Amniotic stem cell (primary cell): ENCODE measurements at regions not wholly inside any gene's neighbourhood (a gene's known extent, or its start where the extent isn't known, plus 50 kb on each side); places are given as distances from the start of the nearest gene placed in this dataset.
A peak's percentile ranks its signal among the peaks of the same experiment; 100 is the strongest.

Source experiments
- DNase-seq: peaks from one replicate; lab custom pipeline; 2025; lab: John Stamatoyannopoulos, UW

GRCh38 chr9:107431461-107431860, 58.1 kb downstream of the KLF4 start:
- DNase-seq: no peak

DNA sequence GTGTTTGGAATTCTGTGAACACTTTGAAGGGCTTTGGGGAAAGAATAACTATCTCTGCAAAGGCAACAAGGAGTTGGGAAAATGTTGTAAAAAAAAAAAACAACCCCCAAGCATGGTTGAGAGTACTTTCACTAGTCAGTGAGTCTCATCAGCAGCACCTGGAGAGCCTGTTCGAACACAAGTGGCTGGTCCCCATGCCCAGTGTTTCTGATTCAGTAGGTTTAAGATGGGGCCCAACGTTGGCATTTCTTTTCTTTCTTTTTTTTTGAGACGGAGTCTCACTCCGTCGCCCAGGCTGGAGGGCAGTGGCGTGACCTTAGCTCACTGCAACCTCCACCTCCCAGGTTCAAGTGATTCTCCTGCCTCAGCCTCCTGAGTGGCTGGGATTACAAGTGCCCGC, 59.5 kb downstream of the KLF4 start:
- no peak for DNase-seq

- DNase-seq: no peak
Measured at GRCh38 chr9:107426126-107426525, 63.4 kb downstream of the KLF4 start.

- peak; percentile 2 for DNase-seq
Measured at GRCh38 chr9:107425101-107426025, 64.2 kb downstream of the KLF4 start.

- DNase-seq: no peak
Measured at GRCh38 chr9:107423540-107423939, 66.0 kb downstream of the KLF4 start.

DNA sequence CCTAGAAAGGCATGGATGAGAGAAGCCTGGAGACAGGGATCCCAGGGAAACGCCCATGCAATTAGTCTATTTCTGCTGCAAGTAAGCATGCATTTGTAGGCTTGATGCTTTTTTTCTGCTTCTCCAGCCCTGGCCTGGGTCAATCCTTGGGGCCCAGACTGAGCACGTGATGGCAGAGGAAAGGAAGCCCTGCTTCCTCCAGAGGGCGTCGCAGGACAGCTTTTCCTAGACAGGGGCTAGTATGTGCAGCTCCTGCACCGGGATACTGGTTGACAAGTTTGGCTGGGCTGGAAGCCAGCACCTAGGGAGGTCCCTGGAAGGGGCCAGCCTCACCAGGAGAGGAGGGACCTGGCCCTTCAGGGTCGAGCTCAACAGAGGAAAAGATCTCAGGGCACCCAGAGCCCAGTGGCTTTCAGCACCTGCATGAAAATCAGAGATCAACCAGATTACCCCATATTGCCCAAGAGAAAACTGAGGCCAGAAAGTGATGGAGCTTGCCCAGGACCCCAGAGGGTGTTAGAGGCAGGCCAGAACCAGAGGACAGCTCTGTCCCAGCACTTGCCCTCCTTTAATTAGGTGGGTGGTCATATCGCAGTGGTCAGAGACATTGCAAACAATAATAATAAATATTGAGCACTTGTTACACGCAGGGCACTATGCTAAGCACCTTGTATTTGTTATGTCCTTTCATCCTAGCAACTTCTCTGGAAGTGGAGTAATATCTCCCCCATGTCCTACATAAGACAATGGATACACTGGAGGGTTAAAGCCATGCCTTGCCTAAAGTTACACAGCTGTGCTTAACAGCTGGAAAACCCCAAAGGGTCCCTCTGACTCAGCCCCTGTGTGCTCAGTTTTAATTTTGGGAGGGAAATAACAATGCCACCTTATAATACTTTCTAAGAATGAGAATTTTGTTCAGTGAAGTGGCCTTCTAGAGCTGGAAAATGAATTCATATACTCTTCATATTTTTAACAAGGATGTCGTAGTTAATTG, 67.1 kb downstream of the KLF4 start:
- DNase-seq: peak; percentile 49

DNA sequence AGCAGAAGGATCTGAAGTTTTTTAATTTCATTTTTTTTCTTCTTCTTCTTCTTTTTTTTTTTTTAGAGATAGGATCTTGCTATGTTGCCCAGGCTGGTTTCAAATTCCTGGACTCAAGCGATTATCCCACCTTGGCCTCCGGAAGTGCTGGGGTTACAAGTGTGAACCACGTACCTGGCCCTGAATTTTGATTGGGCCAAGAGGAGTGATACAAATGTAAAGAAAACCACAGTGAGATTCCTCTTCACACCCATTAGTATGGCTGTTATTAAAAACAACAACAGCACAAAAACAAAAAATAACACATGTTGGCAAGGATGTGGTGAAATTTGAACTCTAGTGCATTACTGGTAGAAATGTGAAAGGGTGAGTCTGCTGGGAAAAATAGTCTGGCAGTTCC, 79.1 kb downstream of the KLF4 start:
- no peak for DNase-seq

- DNase-seq: no peak
Measured at GRCh38 chr9:107409581-107410389, 79.8 kb downstream of the KLF4 start.

DNA sequence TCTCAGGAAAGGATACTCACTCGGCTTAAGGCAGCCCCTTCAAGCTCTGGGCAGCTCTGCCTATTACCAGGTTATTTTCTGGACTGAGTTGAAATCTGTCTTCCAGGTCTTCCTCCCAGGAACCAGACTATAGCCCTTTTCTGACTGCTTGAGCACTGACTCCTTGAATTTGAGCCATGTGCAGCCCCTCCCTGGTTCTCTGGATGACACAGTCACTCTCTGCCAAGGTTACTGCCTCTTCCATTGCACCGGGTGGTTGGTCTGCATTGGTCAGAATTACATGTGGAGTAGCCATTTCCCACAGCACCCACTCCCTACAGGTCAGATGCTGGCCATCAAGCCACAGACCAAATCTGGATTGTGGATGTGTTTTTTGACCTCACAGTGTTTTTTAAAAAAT, 81.9 kb downstream of the KLF4 start:
- no peak for DNase-seq

- DNase-seq: no peak
Measured at GRCh38 chr9:107405511-107405910, 84.1 kb downstream of the KLF4 start.

- no peak for DNase-seq
Measured at GRCh38 chr9:107404736-107405135, 84.8 kb downstream of the KLF4 start.

- no peak for DNase-seq
Measured at GRCh38 chr9:107404161-107404560, 85.4 kb downstream of the KLF4 start.

DNA sequence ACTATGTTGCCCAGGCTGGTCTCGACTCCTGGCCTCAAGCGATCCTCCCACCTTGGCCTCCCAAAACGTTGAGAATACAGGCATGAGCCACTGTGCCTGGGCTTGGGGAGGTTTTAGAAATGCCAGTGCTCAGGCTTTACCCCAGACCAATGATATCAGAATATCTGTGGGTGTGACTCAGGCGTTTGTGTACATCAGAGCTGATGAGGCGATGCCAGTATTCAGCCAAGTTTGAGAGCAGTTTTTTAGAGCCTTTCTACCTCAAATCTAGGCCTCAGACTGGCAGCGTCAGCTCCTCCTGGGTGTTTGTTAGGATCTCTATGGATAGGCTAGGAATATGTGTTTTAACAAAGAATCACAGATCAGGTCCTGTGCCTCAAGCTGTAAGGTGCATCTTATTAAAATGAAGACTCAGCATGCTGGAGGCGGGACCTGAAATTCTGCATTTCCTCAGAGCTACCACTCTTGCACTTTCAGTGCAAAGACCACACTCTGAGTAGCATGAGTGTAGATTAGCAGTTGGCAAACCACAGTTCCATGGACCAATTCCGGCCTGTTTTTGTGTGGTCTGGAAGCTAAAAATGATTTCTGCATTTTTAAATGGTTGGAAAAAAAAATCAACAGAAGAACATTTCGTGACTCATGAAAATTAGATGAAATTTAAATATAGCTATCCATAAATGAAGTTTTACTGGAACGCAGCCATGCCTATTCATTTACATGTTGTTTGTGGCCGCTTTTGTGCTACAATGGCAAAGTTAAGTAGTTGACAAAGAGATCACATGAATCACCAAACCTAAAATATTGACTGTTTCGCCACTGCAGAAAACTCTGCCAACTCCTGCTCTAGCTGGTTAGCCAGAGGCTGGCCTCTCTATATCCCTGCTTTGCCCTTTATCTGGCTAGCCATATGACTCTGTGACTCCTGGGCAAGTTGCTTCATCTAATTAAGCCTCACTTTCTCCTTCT, 92.2 kb downstream of the KLF4 start:
- no peak for DNase-seq

GRCh38 chr9:107394264-107394663, 95.3 kb downstream of the KLF4 start:
- DNase-seq: no peak

DNA sequence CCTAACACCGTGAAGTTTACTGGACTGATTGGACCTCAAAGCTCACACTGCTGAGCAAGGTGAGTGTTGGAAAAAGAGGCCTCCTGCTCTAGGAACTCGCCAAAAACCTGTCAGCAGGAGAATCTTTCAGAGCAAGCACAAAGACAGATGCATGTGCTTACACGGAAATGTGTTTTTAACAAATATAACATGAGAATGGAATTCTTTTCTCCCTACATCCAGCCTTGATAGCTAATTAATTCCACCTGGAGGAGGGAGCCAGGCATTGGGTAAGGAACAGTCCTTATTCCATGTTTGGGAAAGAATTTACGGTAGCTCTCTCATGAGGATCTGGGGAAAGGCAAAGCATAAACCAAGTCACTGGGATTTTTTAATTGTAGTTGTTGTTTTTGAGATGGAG, 98.8 kb downstream of the KLF4 start:
- DNase-seq: no peak

DNA sequence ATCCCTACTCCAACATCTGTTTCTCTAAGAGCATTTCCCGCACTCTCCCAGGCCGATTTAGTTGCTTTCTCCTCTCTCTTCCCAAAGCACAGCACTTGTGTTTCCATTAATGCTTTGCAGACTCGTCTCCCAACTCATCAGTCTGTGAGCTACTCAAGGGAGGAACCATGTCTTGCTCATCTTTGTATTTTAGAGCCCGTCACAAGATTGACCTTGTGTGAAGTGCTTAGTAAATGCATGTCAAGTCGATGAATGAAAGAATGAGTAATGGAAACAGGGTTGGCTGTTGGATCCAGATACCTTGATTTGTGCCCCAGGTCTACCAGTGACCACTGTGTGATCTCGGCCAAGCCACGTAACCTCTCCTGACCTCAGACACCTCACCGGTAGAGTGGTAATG, 99.3 kb downstream of the KLF4 start:
- DNase-seq: no peak

DNA sequence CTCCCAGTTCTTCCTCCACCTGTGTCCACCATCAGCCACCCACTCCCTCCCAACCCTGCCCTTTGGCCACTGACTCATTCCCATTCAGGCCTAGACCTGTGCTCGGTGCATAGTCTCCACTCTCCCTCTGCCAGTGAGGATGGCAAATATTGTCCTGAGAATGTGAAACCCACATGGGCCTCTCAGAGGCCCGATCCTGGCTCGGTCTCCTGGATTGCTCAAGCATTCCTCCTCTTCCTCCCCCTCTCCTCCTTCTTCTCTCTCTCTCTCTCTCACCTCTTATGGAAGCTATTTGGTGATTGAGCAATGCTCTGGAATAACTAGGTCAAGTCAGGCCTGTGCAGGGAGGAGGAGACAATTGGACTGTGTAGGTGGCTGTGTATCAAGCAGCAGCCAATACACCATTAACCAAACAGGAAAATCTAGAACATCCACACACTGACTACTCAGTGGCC, 99.9 kb downstream of the KLF4 start:
- DNase-seq: no peak

DNA sequence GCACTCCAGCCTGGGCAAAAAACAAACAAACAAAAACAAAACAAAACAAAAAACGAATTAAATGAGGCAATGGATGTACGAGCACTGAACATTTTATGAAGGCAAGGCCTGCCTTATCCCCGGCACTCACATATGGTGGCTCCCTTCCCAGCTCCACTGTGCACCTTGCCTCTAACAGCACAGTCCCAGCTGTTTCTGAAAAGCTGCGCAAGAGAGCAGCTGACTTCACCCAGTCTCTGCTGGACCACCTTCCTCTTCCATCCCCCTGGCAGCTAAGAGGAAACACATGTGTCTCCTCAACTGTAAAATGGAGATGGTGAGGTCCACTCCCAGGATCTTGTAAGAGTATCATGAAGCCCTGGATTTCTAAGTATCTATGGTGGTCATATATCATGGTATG, 100.7 kb downstream of the KLF4 start:
- DNase-seq: no peak

GRCh38 chr9:107387409-107387808, 102.2 kb downstream of the KLF4 start:
- no peak for DNase-seq

GRCh38 chr9:107386396-107386795, 103.2 kb downstream of the KLF4 start:
- no peak for DNase-seq
